DOHH2 (cell line): ENCODE measurements at regions not wholly inside any gene's neighbourhood (a gene's known extent, or its start where the extent isn't known, plus 50 kb on each side); places are given as distances from the start of the nearest gene placed in this dataset.

Source experiments
- CTCF ChIP-seq: fragments of 200-600 bp; sonication (generic); IDR thresholded peaks from one replicate; pipeline ENCODE4 v1.5.1; 2014; ENCODE audit warnings: antibody characterized with exemption, mild to moderate bottlenecking, low read depth, low read length; ENCODE audit not compliant: poor library complexity, severe bottlenecking
- EZH2phosphoT487 ChIP-seq: fragments of 200-600 bp; sonication (generic); IDR thresholded peaks from 2 replicates; pipeline ENCODE4 v1.6.1; 2017; ENCODE audit warnings: borderline replicate concordance, mild to moderate bottlenecking, antibody characterized with exemption, low read length, moderate library complexity, mixed read lengths

- TF ChIP-seq CTCF (no peak), EZH2phosphoT487 (no peak)
Observed at GRCh38 chr1:163656095-163656759, 334.5 kb downstream of the NUF2 start.
